ENCODE measurements at regions not wholly inside any gene's neighbourhood (a gene's known extent, or its start where the extent isn't known, plus 50 kb on each side); places are given as distances from the start of the nearest gene placed in this dataset.

DNA sequence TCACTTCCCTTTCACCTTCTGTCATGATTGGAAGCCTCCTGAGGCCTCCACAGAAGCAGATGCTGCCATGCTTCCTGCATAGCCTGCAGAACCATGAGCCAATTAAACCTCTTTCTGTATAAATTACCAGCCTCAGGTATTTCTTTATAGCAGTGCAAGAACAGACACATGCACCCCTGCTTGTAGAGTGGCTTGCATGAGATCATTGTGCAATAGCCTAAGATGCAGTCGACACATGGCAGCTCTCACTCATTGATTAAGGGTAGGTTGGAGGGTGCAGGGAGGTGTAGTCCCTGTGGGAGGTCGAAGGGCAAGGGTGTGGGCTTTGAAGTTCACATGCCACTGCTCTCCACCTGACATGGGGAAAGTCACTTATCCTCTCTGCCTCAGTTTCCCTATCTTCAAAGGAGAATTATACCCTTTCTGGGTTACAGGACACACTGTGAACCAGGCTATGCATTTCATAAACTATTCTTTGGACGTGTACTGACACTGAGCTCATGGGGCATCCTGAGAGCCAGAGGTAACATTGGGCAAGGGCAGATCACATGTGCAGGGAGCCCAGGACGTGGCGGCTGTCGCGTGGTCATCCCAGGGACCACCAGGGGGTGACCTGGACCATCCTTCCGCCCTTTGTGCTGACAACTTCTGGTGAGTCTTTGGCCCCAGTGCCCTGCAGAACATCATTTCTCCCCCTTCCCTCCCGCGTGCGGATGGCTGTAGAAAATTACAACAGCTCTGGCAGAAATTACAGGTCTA is 69.2 kb upstream of the SHANK2 start:
- no peak for TF ChIP-seq GATA3 (IDR thresholded peaks at IDR 0.05; ENCODE audit: low read depth, low read length)
- no peak for TF ChIP-seq GATA2 (IDR thresholded peaks at IDR 0.05; ENCODE audit: low read depth, low read length)

DNA sequence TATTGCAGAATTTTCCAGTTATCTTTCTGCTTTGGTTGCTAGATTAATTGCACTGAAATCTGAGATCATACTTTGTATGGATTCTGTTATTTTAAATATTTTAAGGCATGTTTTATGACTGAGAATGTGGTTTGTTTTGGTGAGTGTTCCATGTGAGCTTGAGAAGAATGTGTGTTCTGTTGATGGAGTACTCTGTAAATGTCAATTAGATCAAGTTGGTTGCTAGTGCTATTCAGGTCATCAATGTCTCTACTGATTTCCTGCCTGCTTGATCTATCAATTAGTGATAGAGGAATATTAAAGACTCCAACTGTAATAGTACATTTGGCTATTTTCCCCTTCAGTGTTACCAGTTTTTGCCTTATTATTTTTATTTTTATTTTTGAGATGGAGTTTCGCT is 64.3 kb upstream of the SHANK2 start:
- no peak for TF ChIP-seq GATA3 (IDR thresholded peaks at IDR 0.05; ENCODE audit: low read depth, low read length)
- no peak for TF ChIP-seq GATA2 (IDR thresholded peaks at IDR 0.05; ENCODE audit: low read depth, low read length)

DNA sequence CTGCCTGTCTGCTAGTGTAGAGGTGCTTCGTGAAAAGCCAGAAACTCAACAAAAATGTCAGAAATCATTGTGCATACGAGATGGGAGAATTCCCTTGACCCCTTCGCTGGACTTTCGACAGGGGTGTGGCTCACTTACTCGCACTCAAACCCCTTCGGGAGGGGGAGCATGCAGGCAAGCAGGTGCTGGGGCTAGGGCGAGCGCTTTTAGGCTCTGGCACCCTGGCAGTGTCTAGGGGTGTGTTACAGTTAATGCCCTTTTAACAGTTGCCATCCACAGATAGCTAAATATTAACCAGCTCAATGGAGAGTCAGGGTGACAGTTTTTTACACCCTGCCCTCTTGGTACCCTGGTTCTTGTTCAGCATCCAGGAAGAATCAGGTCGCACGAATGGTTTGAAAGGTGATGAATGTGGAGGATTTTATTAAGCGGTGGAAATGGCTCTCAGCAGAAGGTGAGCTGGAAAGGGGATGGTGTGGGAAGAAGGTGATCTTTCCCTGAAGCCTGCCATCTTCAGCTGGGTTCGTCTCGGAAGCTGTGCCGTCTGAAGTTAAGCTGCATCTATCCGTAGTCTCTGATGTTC is 59.6 kb upstream of the SHANK2 start:
- TF ChIP-seq GATA2 (IDR thresholded peaks at IDR 0.05; ENCODE audit: low read depth, low read length) (no peak), GATA3 (IDR thresholded peaks at IDR 0.05; ENCODE audit: low read depth, low read length) (no peak)

DNA sequence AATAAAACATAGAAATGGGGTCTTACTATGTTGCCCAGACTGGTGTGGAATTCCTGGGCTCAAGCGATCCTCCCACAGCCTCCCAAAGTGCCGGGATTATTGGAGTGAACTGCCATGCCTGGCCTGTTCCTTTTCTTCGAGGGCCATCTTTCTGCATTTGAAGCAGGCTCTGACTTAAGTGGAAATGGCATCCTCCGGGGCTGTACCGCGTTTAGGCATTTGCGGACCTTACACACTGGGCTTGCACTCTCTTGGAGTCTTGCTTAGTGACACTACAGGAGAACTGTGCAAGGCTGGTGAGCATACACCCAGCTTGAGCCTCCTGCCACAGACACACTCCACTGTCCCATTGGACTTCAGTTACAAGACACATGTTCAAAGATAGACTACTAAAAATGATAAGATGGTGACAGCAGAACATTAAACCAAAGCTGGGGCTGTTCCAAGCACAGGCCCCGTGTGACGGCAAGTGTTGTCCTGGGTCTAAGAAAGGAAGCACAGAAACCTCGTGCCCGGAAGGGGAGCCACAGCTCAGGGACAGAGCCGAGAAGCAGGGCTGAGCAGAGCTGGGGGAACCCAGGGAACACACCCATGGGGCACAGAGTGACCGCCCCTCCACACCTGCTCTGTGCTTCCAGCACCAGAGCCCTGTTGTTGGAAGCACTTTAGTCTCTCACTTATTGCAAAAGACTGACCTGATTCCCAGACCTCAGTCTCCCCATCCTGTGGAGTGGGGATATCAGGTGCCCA is 59.0 kb upstream of the SHANK2 start:
- no peak for TF ChIP-seq GATA2 (IDR thresholded peaks at IDR 0.05; ENCODE audit: low read depth, low read length)
- no peak for TF ChIP-seq GATA3 (IDR thresholded peaks at IDR 0.05; ENCODE audit: low read depth, low read length)

DNA sequence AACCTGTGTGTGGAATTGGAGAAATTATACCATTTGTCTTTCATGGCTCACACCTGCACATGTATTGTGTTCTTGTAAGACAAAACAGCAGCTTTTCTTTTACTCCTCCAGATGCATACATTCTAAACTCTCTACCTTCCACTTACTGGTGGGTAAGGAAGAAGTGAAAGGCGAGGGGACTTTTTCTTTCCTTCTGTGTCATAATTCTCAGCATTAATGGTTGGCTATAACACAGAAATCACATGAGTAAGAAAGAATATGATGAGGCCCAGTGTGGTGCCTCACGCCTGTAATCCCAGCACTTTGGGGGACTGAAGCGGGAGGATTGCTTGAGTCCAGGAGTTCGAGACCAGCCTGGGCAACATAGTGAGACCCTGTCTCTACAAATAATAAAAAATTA is 57.8 kb upstream of the SHANK2 start:
- no peak for TF ChIP-seq GATA3 (IDR thresholded peaks at IDR 0.05; ENCODE audit: low read depth, low read length)
- TF ChIP-seq GATA2 (IDR thresholded peaks at IDR 0.05; ENCODE audit: low read depth, low read length) = no peak

DNA sequence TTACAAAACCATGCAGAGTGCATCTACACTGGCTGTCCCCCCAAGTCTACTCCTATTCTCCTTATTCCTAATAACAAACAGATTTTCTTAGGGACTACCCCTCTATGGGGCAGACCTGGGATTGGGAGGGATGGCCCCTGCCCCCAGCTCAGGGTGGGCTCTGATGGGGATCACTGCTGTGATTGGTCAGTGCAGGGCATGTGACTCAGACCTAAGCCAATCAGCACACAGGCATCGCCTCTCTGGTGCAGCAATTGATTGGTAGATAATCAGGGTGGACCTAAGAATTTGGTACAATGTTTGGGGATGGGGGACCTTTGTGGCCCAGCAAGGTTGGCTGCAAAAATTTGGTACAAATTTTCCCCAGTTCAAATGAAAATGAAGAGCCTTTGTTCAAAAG is 57.2 kb upstream of the SHANK2 start:
- no peak for TF ChIP-seq GATA2 (IDR thresholded peaks at IDR 0.05; ENCODE audit: low read depth, low read length)
- no peak for TF ChIP-seq GATA3 (IDR thresholded peaks at IDR 0.05; ENCODE audit: low read depth, low read length)

DNA sequence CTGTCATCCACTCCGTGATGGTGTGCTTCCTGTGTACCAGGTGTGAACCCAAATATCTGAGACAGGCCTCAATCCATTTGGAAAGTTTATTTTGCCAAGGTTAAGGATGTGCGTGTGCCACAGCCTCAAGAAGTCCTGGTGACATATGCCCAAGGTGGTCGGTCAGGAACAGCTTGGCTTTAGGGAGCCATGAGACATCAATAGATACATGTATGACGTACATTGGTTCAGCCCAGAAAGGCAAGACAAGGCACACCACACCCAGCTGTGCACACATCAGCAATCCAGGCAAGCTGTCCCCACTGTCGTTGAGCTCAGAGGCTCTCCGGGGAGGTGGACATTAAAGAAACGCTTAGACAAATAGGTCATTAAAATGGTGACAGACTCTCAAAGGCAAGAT is 56.8 kb upstream of the SHANK2 start:
- TF ChIP-seq GATA3 (IDR thresholded peaks at IDR 0.05; ENCODE audit: low read depth, low read length) = no peak
- no peak for TF ChIP-seq GATA2 (IDR thresholded peaks at IDR 0.05; ENCODE audit: low read depth, low read length)

DNA sequence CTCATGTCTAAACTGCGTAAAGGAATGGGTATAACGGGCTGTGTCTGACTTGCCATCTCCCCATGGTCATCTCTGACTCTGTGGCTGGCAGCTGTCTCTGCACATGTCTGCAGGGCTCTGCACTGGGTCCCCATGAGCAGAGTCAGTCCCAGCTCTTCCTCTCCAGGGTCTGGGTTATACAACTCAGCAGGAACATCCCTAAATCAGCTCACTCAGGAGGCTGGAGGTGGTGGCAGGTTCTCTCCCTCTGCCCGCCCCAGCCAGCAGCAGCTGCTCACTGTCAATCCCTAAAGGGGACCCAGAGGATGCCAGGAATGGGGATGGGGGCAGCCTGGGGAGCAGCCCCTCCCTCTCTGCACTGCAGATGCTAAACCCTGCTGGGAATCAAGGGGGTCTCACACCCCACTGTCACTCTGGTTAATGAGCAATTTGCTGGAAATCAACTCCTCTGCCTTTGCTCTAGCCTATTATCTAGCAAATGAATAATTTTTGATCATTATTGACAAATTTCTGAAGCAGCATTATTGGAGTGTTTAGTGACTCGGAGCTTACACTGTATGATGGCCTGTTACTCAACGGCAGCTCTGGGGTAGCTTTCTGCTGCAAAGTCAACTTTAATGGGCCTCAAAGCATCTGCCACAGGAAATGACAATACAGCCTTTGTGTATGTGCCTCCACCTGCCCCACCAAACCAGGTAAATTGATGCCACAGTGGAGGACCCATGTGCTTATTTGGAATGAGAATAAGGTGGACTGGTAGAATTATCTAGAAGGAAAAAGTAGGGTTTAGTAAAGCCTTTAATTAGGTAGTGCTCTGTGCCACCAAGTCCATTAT is 55.7 kb upstream of the SHANK2 start:
- TF ChIP-seq GATA2 (IDR thresholded peaks at IDR 0.05; ENCODE audit: low read depth, low read length) (no peak), GATA3 (IDR thresholded peaks at IDR 0.05; ENCODE audit: low read depth, low read length) (no peak)

DNA sequence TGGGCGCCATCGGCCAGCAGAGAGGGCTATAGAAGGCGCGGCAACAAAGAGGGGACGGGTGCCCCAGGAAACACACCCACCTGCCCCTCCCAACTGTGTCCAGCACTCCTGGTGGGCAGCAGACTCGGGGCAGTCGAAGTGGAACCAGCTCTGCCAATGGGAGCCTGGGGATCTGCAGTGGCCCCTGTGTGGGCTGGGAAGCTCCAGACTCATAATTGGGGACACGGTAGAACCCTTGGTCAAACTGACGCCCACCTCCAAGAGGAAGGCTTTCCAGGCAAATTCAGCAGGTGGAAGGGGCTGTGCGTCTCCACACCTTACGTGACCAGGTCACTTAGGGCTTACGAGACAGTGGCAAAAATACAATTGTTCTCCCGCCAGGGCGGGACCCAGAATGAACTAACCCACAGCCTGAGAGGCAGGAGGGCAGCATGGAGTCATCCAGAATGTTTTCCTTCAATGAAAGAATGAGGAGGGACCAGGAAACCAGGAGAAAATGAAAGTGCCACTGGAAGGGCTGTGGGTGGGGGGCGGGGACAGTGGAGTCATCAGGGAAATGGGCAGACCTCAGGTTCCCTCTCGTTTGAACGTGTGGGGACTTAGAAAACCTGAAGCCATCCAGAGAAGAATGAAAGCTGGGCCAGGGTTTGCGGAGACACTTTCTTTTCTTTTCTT is 53.2 kb upstream of the SHANK2 start:
- TF ChIP-seq GATA3 (IDR thresholded peaks at IDR 0.05; ENCODE audit: low read depth, low read length) (no peak), GATA2 (IDR thresholded peaks at IDR 0.05; ENCODE audit: low read depth, low read length) (no peak)

DNA sequence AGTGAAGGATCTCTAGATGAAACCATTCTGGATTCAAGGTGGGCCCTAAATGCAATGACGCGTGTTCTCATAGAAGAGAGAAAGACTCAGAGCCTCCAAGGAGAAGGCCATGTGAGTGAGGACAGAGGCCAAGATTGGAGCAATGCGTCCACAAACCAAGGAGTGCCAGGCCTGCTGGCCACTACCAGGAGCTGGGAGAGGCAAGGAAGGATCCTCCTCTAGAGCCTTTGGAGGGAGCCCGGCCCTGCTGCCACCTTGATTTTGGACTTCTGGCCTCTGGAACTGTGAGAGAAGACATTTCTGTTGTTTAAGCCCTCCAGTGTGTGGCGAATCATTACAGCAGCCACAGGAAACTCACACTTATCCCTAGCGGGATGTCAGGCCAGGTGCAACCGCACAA is 52.7 kb upstream of the SHANK2 start:
- TF ChIP-seq GATA3 (IDR thresholded peaks at IDR 0.05; ENCODE audit: low read depth, low read length) = no peak
- TF ChIP-seq GATA2 (IDR thresholded peaks at IDR 0.05; ENCODE audit: low read depth, low read length) = no peak

DNA sequence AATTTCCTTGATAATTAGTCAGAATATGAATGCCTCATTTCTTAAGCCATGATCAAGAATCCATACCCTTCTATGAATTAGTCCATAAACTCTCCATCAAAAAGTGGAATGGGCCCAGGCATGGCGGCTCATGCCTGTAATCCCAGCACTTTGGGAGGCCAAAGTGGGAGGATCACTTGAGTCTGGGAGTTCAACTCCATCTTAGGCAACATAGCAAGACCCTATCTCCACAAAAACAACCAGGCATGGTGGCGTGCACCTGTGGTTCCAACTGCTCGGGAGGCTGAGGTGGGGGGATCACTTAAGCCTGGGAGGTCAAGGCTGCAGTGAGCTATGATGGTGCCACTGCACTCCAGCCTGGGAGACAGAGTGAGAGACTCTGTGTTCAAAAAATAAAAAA is 52.1 kb upstream of the SHANK2 start:
- no peak for TF ChIP-seq GATA3 (IDR thresholded peaks at IDR 0.05; ENCODE audit: low read depth, low read length)
- TF ChIP-seq GATA2 (IDR thresholded peaks at IDR 0.05; ENCODE audit: low read depth, low read length) = no peak

DNA sequence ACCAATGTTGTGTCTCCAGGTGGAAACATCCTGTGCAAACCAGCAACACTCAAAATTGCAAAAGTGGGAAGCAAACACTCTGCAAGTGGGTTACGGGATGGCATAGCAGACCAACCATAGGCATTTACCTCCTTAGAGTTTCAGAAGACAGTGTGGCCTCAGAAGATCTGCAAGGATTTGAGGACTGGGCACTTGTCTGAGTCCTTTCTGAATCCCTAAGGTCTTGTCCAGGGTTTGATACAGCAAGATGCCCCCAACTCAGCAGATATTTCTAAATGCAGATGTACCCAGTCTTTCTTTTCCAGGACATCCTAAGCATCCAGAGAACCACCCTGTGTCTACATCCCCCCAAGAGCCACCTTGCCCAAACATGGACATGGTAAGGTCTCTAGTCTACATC is 51.7 kb upstream of the SHANK2 start:
- TF ChIP-seq GATA2 (IDR thresholded peaks at IDR 0.05; ENCODE audit: low read depth, low read length) (no peak), GATA3 (IDR thresholded peaks at IDR 0.05; ENCODE audit: low read depth, low read length) (no peak)

DNA sequence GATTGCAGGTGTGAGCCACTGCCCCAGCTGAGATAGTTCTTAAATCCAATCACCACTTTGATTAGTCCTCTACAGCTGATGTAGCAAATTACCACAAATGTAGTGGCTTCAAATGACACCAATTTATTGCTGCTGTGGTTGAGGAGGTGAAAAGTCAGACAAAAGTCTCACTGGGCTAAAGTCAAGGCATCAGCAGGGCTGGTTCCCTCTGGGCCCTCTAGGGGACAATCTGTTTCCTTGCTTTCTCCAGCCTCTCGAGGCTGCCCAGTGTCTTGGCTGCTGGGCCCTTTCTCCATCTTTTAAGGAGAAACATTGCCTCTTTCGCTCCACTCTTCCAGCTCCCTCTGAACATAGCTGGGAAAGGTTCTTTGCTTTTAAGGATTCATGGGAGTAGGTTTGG is 50.5 kb upstream of the SHANK2 start:
- TF ChIP-seq GATA3 (IDR thresholded peaks at IDR 0.05; ENCODE audit: low read depth, low read length) (no peak), GATA2 (IDR thresholded peaks at IDR 0.05; ENCODE audit: low read depth, low read length) (no peak)

DNA sequence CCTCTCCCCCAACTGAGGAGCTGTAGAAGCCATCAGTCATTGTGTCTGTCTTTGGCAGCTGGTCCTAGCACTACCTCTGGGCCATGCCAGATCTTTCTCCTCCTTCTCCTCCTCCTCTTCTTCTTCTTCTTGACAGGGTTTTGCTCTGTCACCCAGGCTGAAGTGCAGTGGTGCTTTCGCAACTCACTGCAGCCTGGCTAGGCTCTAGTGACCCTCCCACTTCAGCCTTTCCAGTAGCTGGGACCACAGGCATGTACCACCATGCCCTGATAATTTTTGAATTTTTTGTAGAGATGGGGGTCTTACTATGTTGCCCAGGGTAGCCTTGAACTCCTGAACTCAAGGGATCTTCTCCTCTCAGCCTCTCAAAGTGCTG is 50.1 kb upstream of the SHANK2 start:
- no peak for TF ChIP-seq GATA2 (IDR thresholded peaks at IDR 0.05; ENCODE audit: low read depth, low read length)
- no peak for TF ChIP-seq GATA3 (IDR thresholded peaks at IDR 0.05; ENCODE audit: low read depth, low read length)
